ENCODE measurements at regions not wholly inside any gene's neighbourhood (a gene's known extent, or its start where the extent isn't known, plus 50 kb on each side); places are given as distances from the start of the nearest gene placed in this dataset.

DNA sequence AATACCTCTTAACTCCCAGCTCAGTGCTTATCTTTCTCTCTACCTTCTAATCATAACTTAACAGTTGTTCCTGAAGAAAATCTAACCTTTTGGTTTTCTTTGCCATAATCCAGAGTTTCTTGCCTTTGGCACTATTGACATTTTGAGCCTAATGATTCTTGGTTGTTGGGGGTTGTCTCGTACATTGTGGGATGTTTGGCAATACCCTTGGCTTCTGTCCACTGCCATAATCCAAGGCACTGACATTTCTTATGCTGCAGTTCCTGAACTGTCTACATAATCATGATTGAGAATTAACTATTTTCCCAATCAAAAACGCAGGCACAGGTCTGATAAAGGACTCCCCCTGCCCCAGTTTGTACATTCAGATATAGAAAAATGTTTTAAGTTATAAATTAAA lies 203.2 kb upstream of the MEX3C start:
- no peak for FAIRE-seq

DNA sequence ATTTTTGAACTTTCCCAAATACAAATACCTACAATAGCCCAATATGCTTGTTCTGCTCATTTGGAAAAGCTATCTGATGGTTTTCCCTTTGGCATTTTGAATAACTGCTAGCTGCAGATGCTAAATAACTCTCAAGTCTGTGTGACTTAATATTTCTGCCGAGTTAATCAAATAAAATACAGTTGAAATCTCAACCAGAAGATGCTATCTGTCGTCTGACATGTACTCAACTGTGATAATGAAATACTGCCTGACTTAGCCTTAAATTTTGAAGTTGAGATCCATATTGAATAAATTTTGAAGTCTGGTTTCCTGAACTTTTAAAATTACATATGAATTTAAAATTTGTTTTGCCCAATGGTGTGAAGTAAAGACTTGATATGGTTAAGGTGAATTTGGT lies 204.4 kb upstream of the MEX3C start:
- no peak for FAIRE-seq

DNA sequence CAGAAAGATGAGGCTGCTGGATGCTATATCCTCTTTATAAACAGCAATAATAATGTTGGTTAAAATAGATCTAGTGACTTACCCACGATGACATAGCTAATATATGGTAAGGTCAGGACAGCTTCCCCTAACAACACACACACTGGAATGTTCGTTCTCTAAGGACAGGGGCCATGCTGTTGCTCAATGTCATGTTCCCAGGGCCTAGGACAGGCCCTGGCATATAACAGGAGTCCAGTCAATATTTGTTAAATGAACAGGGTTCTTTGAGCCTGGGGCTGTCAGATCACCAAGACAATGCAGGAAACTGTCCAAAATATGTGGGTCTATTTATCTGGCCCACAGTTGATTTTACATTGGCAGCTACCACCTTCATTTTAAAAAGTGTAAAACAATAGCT lies 207.1 kb upstream of the MEX3C start:
- FAIRE-seq = no peak

DNA sequence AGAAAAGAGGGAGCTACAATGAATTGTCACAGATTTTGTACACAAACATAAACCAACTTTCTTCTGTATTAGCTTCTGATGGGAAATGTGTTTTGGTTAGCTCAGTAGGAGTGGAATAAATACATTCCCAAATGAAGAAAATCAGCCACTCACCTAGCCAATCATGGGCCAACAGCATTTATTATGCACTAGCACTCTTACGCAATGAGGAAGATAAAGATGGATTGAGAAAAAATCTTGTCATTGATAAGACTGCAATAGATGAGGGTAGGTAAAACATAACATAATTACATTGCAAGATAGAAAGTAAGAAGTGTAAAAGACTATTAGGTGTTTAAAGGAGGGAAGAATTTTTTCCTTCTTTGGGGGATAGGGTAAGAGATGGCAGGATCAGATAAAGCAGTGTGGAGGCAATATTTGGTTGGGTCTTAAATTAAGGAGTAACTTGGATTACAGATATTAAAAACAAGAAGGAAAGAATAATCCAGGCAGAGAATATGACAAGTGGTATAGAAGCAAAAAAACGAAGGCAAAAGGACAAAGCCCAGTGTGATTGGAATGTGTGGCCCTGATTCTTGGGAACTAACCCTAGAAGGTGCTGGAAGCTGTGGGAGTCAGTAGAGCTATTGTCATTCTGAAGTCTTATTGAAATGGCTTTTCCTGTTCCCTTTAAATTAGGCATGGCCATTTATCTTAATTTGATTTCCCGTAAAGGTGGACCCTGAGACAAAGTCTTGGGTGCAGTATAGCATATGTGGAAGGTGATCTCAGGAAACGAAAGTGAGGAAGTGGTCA lies 208.4 kb upstream of the MEX3C start:
- FAIRE-seq = no peak

DNA sequence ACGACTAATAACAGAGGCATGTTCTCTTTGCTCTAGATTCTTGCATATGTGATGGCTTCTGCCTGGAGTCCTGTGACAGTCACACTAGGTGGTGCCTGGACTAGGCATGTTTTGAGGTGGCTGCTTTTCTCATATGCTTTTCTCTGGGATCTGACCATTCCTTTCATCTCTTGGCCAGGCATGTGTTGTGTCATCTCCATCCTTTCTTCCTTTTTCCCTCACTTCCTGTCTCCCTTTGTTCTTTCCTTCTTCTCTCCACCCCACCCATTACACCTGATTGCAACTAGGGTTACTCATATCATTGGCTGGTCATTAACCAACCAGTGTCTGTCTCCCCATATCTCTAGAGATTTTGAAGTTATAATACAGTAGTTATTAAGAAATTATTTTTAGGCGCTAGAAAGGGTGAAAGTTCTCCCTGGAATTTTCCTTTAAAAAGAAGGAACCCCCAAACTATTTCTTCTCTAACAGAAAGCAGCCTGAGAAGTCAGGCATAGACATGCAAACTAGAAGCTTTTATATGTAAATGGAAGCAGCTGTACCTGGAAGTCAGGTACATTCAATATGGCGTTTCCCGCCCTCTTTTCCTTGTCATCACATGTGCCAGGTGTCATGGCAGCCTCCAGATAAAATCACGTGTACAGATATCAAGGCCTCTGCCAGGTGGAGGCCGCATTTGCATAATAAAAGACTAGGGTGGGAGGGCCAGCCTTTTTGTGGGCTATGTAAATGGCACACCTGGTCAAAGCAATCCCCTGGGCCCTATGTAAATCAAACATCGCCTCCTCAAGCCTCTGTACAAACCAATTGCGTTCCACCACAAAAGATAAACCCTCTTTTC lies 220.4 kb upstream of the MEX3C start:
- FAIRE-seq = no peak

DNA sequence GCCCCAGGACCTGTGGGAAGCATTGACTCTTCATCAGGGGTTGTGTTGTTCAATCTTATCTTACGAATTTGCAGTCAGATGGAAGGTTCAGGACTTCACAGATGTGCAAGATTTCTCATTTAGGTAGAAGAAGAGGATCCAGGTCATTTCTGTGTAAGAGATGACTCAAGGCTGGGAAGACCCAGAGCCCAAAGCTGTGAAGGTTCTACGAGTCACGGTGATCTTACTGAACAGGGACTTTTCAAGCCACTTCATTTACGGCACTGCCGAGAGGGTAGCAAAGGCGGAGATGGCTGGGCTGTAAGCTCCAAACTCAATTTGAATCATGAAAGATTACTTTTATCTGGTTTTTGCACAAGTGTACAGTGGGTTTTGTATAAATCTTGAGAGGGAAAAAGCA lies 228.0 kb upstream of the MEX3C start:
- FAIRE-seq = no peak

DNA sequence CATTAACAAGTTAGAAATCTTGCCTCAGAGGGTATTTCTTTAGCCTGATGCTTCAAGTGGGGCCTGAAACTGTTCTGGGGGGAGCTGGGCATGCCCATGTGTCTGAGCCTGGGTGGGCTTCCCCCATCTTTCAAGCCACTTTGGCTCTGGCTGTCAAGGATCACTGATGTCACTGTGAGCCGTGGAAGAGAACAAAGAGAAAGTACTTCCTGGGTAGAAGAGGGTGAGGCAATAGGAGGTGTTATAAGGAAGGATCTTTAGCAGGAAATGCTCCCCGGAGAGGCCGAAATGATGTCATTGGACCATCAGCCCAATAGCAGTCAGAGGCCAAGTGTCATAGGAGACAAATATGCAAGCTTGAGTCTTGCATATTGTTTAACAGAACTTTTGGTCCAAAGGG lies 228.4 kb upstream of the MEX3C start:
- no peak for FAIRE-seq

DNA sequence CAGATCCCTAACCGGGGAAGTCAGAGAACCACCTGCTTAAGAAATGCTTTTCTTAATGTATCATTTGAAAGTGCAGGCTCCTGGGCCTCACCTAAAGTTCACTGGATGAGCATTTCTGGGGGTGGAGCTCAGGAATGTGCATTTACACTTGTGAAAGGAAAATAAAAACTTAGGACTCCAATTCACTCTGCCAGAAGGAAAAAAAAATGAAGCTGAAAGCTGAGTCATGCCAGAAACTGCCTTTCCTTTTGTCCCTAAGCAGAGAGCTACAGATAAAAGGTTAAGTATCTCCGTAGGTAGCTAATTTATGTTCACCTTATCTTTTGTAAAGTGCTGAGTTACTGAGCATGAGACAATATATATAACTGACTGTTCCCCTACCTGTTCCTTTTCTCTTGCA lies 229.5 kb upstream of the MEX3C start:
- FAIRE-seq = no peak

DNA sequence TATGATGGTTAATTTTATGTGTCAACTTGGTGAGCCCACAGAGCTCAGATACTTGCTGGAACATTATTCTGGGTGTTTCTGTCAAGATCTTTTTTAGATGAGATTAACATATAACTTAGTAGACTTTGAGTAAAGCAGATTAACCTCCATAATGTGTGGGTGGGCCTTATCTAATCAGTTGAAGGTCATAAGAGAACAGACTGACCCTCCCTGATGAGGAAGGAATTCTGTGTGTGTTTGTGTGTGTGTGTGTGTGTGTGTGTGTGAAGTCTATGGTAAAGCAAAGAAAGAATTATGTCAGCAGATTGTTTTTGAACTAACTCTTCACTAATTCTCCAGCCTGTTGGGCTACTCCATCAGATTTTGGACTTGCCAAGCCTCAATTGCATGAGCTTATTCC lies 232.2 kb upstream of the MEX3C start:
- no peak for FAIRE-seq

DNA sequence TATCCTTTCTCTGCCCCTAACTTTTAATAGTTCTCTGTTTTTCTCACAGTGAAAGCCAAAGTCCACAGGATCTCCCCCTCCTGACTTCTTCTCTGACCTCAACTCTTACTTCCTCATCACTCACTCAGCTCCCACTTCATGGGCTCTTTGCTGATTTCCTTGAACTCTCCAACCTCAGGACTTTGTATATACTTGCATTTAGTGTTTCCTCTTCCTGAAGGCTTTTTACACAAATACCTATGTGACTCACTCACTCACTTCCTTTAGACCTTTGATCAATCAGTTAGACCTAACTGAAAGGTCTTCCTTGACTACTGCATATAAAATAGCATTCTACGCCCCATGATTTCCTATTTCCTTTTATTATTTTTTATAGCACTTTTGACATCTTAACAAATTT lies 233.1 kb upstream of the MEX3C start:
- no peak for FAIRE-seq

DNA sequence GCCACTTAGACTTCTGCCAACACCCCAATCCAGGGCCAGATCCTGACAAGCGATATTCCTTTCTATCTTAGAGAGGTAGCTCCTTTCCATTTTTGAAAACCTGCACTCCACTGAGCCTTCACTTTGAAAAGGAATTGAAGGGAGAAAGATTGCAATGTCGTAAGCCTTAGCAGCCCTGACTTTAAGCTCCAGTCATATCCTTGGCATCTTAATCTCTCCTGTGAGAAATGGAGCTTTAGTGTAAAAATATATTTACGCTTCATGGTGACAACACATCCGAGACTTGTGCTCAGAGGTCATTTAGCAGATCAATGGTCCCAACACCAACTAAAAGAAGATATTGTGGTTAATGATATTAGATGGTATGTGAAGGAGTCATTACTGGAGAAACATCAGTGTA lies 235.8 kb upstream of the MEX3C start:
- FAIRE-seq = no peak

DNA sequence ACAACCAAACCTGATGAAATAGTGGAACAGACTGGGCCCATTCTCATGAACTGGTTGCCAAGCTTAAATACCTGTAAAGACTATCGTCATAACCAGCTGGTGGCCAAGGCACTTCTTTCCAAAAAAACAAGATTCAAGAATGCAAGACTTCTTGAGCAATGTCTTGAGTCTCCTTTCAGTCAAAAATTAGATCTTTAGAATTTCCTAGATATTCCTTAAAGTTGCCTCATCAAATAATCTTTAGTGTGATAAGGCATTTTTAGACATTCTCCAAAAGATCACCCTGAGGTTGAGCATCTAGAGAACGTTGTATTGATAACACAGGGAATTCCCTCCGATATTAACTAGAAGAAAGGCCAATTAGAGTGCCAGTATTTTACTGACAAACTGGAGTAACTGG lies 236.4 kb upstream of the MEX3C start:
- FAIRE-seq = no peak

DNA sequence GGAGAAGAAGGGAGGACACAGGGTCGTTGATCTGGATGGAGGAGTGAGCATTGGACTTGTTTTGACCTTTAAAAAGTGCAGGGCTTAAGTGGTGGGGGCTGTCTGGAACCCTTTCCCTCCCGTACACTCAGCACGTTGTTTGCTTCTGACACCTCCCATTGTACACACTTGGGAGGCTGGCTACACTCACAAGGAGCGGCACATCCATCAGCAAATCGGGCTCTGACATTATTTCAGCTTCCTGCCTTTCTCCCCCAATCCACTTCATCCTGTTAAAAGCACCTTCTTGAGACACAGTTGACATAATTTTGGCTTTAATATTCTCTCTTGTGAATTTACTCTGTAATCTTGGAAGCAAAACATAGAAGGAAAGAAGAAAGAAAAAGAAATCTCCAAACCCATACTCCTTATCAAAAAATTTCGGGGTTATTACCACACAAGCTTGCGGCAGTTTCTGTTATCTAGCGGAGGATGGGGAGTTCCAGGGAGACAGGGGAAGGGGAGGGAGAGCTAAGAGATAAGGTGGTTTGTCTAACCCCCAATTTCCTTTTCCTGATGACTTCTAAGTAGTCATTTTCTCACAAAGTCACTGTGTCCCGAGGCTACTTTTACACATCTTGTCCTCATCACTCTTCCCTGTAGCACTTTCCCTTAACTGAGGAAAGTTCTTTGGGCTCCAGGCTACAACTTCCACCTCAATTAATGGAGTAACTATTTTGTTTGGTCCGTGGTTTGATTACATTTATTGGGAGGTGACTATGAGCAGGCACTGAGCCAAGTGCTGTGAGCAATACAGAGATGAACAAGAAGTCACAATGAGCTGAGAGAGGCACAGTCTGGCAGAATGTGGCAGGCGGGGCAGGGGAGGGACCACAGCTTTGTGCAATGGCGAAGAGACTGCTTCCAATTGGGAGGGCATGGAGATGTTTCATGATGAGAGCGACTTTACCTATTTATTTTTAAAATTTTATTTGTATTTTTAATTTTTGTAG lies 240.1 kb upstream of the MEX3C start:
- no peak for FAIRE-seq

DNA sequence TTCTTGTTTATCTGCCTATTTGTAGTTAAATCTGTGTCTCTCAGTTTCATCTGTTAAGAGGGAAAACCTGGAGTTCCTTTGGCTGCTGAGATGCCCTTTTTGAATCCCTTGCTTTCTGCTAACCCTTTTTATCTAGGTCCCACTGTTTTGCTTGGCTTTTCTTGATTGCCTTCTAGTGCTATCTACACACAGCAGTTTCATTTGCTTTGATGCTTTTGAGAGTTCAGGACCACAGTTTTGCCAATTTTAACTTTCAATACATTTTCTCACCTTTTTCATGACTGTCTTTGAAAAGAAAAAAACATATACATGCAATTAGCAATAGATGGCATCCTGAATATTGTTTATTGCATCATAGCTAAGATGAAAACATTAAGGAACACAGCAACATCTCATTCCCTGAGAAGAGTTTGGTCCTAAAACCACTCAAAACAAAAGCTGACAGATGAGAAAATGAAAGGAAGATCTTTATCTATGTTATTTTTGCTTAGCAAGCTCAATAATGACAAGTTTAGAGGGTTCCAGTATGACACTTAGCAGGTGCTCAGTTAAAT lies 241.4 kb upstream of the MEX3C start:
- no peak for FAIRE-seq

DNA sequence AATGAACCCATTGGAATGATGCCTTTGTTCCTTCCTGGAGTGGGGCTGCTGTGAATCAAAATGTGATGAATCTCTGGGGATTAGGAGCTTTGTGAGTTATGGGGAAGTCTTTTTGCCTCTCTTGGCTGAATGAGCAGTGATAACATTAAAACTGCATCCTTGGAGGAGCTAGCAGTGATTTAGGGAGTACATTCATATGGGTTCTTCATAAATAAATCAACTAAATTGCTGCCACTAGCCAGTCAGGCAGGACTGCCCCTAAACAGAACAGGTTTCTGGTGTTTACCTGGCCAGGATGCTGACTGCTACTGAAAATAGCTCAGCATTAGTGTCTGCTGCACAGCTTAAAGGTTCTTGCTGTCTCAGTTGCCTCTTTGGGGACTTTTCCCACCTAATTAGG lies 244.5 kb upstream of the MEX3C start:
- FAIRE-seq = no peak

DNA sequence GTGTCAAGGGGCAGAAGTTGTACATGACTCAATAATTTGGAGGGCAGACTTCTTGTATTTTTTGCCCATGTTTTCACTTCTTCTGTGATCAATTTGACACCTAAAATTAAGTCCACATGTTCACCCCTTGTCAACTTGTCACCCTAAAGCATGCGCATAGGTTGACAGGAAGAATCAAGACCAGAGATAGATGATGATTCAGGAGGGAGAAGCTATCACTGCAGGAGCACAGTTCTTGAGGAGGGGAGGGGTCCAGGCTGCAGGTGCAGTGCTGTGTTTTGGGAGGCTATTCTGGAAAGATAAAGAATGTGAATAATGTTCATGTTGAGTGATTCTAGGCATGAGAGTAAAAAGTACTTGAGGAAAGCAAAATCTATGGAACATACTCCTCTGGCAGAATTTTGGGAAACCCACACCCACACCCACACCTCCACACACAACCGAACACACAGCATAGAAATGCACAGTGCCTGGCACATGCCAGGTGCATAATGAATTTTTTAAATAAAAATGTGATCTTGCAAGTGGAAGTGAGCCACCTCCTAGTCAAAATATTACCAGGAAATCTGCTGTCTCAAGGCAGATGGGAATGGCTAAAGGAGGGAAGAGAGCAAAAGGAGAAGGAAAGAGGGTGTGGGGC lies 249.2 kb upstream of the MEX3C start:
- no peak for FAIRE-seq

DNA sequence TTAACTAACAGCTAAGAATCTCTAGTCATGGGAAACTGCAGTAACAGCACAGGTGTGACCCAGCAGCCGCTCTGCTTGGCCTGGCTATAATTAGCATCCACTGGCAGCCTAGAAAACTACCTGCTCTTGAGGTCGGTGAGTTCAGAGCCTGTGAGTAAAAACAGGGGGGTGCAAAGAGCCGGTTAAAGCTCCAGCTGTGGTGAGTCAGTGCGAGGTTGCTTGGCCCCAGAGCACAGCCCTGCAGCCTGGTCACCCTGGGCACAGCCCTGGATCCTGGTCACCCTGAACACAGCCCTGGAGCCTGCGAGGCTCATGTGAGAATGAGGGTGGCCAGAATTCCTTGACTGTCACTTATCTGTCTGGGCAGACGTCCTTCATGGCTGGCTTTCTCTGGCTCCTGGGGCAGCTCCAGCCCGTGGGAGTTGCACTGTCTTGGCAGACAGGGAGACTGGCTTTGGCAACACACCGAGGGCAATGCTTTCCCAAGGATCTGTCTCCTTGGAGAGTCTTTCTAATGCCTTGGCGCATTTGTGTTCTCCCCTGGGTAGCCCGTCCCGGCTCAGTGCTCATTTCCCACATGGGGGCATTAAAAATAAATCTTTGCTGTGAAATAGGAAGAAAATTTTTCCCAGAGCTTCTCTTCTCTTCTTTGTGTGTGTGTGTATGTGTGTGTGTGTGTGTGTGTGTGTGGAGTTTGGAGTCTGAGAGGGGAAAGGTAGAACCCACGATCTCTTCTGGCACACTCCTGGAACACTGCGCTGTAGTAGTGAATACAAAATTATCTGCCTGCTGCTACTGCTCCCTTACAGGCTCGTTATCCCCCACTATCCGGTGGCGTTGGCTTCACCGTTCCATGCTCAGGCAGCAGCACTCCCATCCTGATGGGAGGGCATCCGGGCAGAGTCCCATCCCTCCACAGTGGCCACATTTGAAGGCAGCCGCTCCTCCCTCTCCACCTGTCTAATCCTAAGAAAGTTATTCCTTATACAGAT lies 250.2 kb upstream of the MEX3C start:
- no peak for FAIRE-seq

DNA sequence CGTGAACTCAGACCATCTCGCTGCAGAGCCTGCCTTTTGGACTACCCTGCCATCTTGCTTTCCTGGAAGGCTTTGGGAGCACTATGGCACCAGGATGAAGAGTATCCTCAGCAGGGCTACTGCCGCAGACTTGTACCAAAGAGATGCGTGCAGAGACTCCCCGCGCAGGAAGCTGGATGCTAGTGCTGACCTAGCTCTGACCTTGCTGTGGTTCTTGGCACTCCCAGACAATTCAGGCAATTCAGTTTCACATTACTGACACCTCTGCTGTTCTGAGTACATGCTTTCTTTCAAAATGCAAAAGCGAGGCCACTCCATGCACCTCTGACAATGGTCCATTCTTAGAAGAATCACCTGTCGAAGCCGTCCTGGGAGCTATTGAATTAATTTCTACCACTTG lies 251.5 kb upstream of the MEX3C start:
- no peak for FAIRE-seq

DNA sequence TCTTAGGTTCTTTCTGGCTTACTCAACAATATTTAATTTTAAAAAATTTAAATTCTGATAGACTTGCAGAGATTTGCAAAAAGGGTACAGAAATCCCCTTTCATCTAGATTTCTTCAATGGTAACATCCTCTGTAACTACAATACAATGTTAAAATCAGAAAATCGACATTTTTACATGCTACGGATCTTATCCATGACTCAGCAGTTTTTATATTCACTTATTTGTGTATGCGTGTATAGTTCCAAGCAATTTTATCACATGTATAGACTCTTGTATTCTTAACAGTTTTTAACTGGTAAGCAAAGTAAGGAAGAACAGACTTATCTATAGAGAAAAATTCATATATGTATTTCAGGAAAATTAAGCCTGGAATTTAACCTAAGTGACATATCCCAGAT lies 256.1 kb upstream of the MEX3C start:
- no peak for FAIRE-seq

DNA sequence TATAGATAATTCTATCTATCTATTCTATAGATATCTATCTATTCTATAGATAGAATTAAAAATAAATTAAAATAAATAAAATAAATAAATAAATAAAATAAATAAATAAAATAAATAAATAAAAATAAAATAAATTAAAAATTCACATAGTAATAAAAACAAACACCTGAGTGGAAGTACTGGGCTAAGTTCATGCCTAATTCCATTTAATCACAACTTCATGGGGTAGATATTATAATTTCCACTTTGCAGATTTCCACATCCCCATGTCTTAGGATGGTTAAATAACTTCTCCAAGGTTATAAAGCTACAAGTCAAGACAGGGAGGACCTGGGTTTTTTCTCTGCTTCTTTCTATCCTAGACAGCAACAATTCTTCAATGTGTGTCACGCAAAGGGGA lies 261.4 kb upstream of the MEX3C start:
- no peak for FAIRE-seq

DNA sequence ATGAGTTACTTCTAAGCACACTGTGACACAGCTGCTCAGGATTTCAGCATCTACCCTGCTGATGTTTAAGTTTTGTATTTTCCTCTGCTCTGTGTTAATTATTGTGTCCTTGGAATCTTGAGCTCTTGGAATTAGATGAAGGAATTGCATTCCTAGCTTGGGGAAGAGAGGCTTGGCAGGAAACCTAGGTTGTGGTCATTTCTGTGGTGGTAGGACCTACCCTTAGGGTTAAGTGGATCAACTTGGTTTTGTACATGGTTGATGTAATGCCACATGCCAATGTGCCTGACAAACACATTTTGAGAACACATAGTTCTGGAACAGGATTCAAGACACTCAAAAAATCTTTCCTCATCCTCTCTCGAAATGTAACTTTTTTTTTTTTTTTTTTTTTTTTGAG lies 264.5 kb upstream of the MEX3C start:
- FAIRE-seq = no peak

Measured in endometrium (tissue), 2 donors.